Central memory CD8-positive, alpha-beta T cell (primary cell): ENCODE measurements at regions not wholly inside any gene's neighbourhood (a gene's known extent, or its start where the extent isn't known, plus 50 kb on each side); places are given as distances from the start of the nearest gene placed in this dataset.
"Not testable (repeated sequence)": the region's sequence is repeated elsewhere in the genome, so short reads cannot be mapped to it uniquely, and the experiment has no call there.

Experiments
- ATAC-seq: fragments of 150-1000 bp; cut with Tn5 transposase; replicated peaks from 2 replicates; pipeline ENCODE4 v1.10.0; 2022; ENCODE audit warnings: mild to moderate bottlenecking, moderate FRiP score, moderate number of reproducible peaks; ENCODE audit not compliant: poor library complexity, severe bottlenecking; ENCODE audit errors: extremely low read depth
- DNase-seq, 2 donors: peaks; one replicate each; pipeline ENCODE4 v3.0.0; 2021; ENCODE audit warnings: low spot score in 2 of 2
- H3K27ac Mint-ChIP-seq: one replicate; pipeline ENCODE4 v1.8.0; 2022; ENCODE audit warnings: low read depth, mild to moderate bottlenecking, moderate library complexity, mixed read lengths
- H3K27me3 Mint-ChIP-seq: one replicate; pipeline ENCODE4 v1.8.0; 2022; ENCODE audit warnings: mixed read lengths
- H3K36me3 Mint-ChIP-seq: one replicate; pipeline ENCODE4 v1.8.0; 2022; ENCODE audit warnings: mild to moderate bottlenecking, moderate library complexity, mixed read lengths; ENCODE audit not compliant: insufficient read depth
- H3K4me1 Mint-ChIP-seq: one replicate; pipeline ENCODE4 v1.8.0; 2022; ENCODE audit warnings: mixed read lengths
- H3K4me3 Mint-ChIP-seq: one replicate; pipeline ENCODE4 v1.8.0; 2022; ENCODE audit warnings: mild to moderate bottlenecking, moderate library complexity, mixed read lengths
- H3K9me3 Mint-ChIP-seq: one replicate; pipeline ENCODE4 v1.8.0; 2022; ENCODE audit warnings: mixed read lengths

DNA sequence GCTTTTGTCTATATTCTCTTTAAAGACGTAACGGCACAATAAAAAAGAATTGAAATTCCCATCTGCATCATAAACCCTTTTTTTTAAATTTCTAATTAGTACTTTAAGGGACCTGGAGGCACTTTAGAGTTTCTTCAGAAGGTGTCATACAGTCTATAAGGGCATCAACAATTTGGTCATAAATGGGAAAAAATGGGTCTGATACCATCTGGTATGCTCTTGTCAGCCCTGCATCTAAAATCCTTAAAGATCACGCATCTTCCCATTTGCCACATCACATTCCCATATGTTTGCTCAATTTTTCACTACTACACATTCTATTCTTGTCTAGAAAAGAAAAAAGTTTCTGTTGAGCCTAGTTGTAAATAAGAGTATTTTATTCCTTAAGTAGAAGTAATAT, 53.8 kb downstream of the COX7C start:
- H3K9me3 Mint-ChIP-seq = no peaks in the 10 kb centered on the region
- H3K4me1 Mint-ChIP-seq = no peaks in the 10 kb centered on the region
- H3K27ac Mint-ChIP-seq = no peak overlapping the region
- ATAC-seq (no peak), DNase-seq (no peak)
- no peak overlapping the region for H3K4me3 Mint-ChIP-seq
- peaks cover 36% of the 10 kb centered on the region for H3K27me3 Mint-ChIP-seq
- no peaks in the 10 kb centered on the region for H3K36me3 Mint-ChIP-seq

DNA sequence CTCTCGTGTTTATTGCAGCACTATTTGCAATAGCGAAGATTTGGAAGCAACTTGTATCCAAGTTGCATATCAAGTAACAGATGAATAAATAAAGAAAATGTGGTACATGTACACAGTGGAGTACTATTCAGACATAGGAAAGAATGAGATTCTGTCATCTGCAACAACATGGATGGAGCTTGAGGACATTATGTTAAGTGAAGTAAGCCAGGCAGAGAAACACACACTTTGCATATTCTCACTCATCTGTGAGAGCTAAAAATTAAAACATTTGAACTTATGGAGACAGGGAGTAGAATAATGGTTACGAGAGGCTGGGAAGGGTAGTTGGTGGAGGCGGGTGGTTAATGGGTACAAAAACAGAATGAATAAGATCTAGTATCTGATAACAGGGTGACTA, 56.3 kb downstream of the COX7C start:
- Mint-ChIP-seq H3K9me3 (no peaks in the 10 kb centered on the region), H3K27me3 (peaks cover 36% of the 10 kb centered on the region), H3K36me3 (no peaks in the 10 kb centered on the region), H3K4me3 (no peak overlapping the region), H3K27ac (no peak overlapping the region), H3K4me1 (no peaks in the 10 kb centered on the region)
- no peak for DNase-seq
- ATAC-seq = no peak

- no peaks in the 10 kb centered on the region for H3K4me1 Mint-ChIP-seq
- H3K27me3 Mint-ChIP-seq = peaks cover 30% of the 10 kb centered on the region
- no peaks in the 10 kb centered on the region for H3K9me3 Mint-ChIP-seq
- no peaks in the 10 kb centered on the region for H3K36me3 Mint-ChIP-seq
- H3K4me3 Mint-ChIP-seq = no peak overlapping the region
- DNase-seq (no peak), ATAC-seq (no peak)
- no peak overlapping the region for H3K27ac Mint-ChIP-seq
Measured at GRCh38 chr5:86675311-86675710, 57.6 kb downstream of the COX7C start.

DNA sequence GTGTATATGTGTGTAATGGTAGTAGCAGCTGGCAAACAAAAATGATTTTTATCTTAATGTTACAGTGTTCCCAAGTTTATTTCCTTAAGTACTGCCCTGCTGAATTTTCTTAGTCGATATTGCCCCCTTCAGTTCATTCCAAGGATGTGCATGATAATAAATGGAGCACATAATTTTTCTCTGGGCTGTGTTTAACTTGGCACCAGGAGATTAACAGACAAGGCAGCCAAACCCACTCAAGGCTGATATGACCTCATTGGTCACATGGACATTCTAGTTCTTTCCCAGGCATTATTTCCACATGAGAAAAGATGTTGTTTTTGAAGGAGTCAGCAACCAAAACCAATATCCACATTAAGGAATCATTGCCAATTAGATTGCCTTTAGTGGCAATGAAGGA, 61.8 kb downstream of the COX7C start:
- Mint-ChIP-seq H3K27ac (no peak overlapping the region), H3K9me3 (no peaks in the 10 kb centered on the region), H3K4me1 (no peaks in the 10 kb centered on the region), H3K36me3 (no peaks in the 10 kb centered on the region), H3K4me3 (no peak overlapping the region), H3K27me3 (peaks cover 24% of the 10 kb centered on the region)
- no peak for ATAC-seq
- DNase-seq = no peak

- Mint-ChIP-seq H3K4me3 (no peak overlapping the region), H3K27me3 (peaks cover 24% of the 10 kb centered on the region), H3K36me3 (no peaks in the 10 kb centered on the region), H3K27ac (no peak overlapping the region), H3K4me1 (no peaks in the 10 kb centered on the region), H3K9me3 (no peaks in the 10 kb centered on the region)
- DNase-seq = no peak
- no peak for ATAC-seq
Measured at GRCh38 chr5:86679949-86680348, 62.2 kb downstream of the COX7C start.

GRCh38 chr5:86684222-86684621, 66.5 kb downstream of the COX7C start:
- Mint-ChIP-seq H3K27ac (no peak overlapping the region), H3K4me1 (no peaks in the 10 kb centered on the region), H3K9me3 (no peaks in the 10 kb centered on the region), H3K27me3 (peaks cover 24% of the 10 kb centered on the region), H3K4me3 (no peak overlapping the region), H3K36me3 (no peaks in the 10 kb centered on the region)
- DNase-seq = no peak
- no peak for ATAC-seq

DNA sequence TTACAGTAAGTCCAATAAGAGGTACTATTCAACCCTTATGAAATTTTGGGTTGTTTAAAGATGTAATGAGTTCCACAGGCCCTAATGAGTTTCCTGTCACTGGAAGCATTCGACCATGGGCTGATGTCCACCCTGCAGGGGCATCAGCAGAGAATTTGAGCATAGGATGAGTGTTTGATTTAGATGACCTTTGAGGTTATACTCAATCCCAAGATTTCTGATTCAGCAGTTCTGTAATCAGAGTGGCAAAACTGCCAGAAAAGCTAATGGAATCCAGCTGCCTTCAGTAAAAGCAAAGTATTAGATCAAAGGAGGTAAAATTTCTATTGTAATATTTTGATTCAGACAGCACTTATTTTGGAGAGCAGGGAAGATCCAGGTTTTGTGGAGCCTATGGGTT, 68.3 kb downstream of the COX7C start:
- H3K4me3 Mint-ChIP-seq = no peak overlapping the region
- peaks cover 21% of the 10 kb centered on the region for H3K27me3 Mint-ChIP-seq
- ATAC-seq (no peak), DNase-seq (no peak)
- H3K27ac Mint-ChIP-seq = no peak overlapping the region
- no peaks in the 10 kb centered on the region for H3K9me3 Mint-ChIP-seq
- H3K4me1 Mint-ChIP-seq = no peaks in the 10 kb centered on the region
- H3K36me3 Mint-ChIP-seq = no peaks in the 10 kb centered on the region

DNA sequence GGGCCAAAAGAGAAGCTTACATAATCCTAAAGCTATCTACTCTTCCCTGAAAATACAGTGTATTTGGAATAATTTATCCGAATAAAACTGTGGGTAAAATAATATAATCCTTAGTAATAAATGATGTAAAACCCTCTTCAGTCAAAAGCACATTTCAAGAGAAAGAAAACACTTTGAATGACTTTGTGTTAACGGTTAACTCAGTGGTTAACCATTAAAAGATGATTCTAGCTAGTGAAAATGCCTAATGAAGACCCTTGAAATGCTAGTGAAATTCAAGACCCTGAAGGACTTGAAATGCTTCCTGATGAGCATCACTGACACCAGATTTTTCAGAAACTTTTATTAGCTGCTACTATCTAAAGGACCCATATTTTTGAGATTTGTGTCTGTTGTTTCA, 70.7 kb downstream of the COX7C start:
- H3K4me1 Mint-ChIP-seq = no peaks in the 10 kb centered on the region
- no peak for DNase-seq
- H3K9me3 Mint-ChIP-seq = no peaks in the 10 kb centered on the region
- H3K27ac Mint-ChIP-seq = no peak overlapping the region
- H3K36me3 Mint-ChIP-seq = no peaks in the 10 kb centered on the region
- no peak for ATAC-seq
- H3K27me3 Mint-ChIP-seq = no peaks in the 10 kb centered on the region
- no peak overlapping the region for H3K4me3 Mint-ChIP-seq

GRCh38 chr5:86689103-86689729, 71.5 kb downstream of the COX7C start:
- Mint-ChIP-seq H3K27me3 (no peaks in the 10 kb centered on the region), H3K36me3 (no peaks in the 10 kb centered on the region), H3K27ac (no peak overlapping the region), H3K4me3 (no peak overlapping the region), H3K9me3 (no peaks in the 10 kb centered on the region), H3K4me1 (no peaks in the 10 kb centered on the region)
- no peak for DNase-seq
- ATAC-seq = no peak

- H3K4me3 Mint-ChIP-seq = no peak overlapping the region
- ATAC-seq (no peak), DNase-seq (no peak)
- peaks cover 18% of the 10 kb centered on the region for H3K27me3 Mint-ChIP-seq
- H3K4me1 Mint-ChIP-seq = no peaks in the 10 kb centered on the region
- H3K36me3 Mint-ChIP-seq = no peaks in the 10 kb centered on the region
- H3K27ac Mint-ChIP-seq = no peak overlapping the region
- no peaks in the 10 kb centered on the region for H3K9me3 Mint-ChIP-seq
Measured at GRCh38 chr5:86709157-86709881, 91.6 kb downstream of the COX7C start.

- ATAC-seq (no peak), DNase-seq (no peak)
- Mint-ChIP-seq H3K4me3 (no peak overlapping the region), H3K4me1 (no peaks in the 10 kb centered on the region), H3K27me3 (no peaks in the 10 kb centered on the region), H3K9me3 (no peaks in the 10 kb centered on the region), H3K36me3 (peaks cover 2% of the 10 kb centered on the region), H3K27ac (no peak overlapping the region)
Measured at GRCh38 chr5:86716121-86716520, 98.4 kb downstream of the COX7C start.

DNA sequence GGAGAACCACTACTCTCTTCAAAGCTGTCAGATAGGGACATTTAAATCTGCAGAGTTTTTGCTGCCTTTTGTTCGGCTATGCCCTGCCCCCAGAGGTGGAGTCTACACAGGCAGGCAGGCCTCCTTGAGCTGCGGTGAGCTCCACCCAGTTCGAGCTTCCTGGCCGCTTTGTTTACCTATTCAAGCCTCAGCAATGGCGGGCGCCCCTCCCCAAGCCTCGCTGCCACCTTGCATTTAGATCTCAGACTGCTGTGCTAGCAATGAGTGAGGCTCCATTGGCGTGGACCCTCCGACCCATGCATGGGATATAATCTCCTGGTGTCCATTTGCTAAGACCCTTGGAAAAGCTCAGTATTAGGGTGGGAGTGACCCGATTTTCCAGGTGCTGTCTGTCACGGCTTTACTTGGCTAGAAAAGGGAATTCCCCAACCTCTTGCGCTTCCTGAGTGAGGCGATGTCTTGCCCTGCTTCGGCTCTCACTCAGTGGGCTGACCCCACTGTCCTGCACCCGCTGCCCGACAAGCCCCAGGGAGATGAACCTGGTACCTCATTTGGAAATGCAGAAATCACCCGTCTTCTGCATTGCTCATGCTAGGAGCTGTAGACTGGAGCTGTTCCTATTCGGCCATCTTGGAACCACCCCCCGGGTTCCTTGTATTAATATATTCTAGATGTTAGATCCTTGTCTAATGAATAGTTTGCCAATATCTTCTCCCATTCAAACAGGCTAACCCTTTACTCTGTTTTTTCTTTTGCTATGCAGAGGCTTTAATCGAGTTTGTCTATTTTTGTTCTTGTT, 113.8 kb downstream of the COX7C start:
- H3K27ac Mint-ChIP-seq, H3K4me3 Mint-ChIP-seq, H3K4me1 Mint-ChIP-seq, DNase-seq, H3K27me3 Mint-ChIP-seq, H3K36me3 Mint-ChIP-seq, H3K9me3 Mint-ChIP-seq, ATAC-seq: not testable (repeated sequence)

DNA sequence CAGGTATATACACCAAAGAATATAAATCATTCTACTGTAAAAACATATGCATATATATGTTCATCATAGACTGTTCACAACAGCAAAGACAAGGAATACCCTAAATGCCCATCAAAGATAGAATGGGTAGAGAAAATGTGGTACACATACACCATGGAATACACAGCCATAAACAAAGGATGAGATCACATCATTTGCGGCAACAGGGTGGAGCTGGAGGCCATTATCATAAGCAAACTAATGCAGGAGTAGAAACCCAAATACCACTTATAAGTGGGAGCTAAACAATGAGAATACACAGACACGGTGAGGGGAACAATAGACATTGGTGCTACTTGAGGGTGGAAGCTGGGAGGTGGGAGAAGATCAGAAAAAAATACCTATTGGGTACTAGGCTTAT, 117.6 kb downstream of the COX7C start:
- ATAC-seq (no peak), DNase-seq (no peak)
- Mint-ChIP-seq H3K9me3 (peaks cover 4% of the 10 kb centered on the region), H3K4me3 (no peak overlapping the region), H3K27ac (no peak overlapping the region), H3K4me1 (no peaks in the 10 kb centered on the region), H3K27me3 (no peaks in the 10 kb centered on the region), H3K36me3 (no peaks in the 10 kb centered on the region)
